ENCODE measurements at regions not wholly inside any gene's neighbourhood (a gene's known extent, or its start where the extent isn't known, plus 50 kb on each side); places are given as distances from the start of the nearest gene placed in this dataset.

DNA sequence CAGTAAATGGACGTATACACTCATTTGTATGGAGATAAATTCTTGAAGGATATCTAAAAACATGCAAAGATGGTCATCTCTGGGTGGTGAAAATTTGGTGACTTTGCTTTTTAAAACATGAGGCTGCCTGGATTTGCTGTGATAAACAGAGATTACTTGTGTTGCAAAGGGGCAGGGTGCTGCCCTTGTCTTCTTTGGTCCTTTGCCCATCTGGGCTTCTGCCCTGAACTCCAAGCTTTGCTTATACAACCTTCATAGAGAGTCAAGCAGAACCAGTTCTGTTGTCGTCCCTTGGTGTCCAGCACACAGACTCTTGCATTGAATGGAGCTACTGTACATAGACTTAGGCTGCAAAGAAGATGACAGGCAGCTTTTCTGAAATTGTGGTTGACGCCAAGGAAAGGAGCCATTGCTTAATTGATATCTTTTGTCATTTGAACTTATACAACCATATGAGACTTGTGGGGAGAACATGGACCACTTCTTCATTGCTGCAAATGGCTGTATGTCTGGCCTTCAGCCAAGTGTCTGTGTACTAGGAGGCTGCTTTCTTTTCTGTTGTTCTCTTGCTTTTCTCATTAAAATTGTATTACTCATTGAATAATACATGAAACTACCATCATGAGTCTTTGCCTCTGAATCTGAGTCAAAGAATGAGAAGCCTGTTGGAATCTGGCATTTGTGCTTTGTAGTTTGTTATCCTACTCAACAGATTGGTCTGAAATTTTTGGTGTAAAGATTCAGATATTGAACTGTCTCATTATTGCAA lies 152.5 kb downstream of the DMRT2 start:
- no TSS peak for BruUV-seq (replicated peaks)

DNA sequence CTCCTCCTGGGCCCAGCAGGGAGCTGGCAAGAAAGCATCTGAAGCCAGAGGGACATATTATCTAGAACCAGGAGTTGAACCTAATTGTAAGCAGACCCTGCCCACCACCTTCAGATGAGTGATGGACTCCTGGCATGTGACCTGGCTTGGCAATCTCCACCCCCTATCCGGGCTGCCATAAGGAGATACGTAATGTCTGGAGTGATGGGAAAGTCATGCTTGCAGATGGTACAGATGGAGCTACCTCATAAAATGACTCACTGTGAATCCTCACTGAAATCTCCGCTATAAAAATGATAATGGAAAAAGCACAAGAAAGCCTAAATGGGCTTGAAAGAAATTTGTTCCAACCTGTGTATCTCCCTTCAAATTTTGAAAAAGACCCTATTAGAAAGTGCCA lies 157.5 kb downstream of the DMRT2 start:
- CTCF ChIA-PET, result interaction anchor here (0.6 kb wide), 1 partner anchor 129 kb away, joined by 3 read pairs; no protein-coding TSS in a partner anchor
- POLR2A ChIA-PET (ENCODE audit: unreplicated experiment), result no interaction called here
- no peaks in the 10 kb centered on the region for H3K36me3 ChIP-seq (ENCODE audit: low read depth, low read length)
- H3K9ac ChIP-seq (ENCODE audit: low read length), result peak overlapping the region; percentile 57; the same call in 1 of the 2 replicates
- TF ChIP-seq, protein P1, sequence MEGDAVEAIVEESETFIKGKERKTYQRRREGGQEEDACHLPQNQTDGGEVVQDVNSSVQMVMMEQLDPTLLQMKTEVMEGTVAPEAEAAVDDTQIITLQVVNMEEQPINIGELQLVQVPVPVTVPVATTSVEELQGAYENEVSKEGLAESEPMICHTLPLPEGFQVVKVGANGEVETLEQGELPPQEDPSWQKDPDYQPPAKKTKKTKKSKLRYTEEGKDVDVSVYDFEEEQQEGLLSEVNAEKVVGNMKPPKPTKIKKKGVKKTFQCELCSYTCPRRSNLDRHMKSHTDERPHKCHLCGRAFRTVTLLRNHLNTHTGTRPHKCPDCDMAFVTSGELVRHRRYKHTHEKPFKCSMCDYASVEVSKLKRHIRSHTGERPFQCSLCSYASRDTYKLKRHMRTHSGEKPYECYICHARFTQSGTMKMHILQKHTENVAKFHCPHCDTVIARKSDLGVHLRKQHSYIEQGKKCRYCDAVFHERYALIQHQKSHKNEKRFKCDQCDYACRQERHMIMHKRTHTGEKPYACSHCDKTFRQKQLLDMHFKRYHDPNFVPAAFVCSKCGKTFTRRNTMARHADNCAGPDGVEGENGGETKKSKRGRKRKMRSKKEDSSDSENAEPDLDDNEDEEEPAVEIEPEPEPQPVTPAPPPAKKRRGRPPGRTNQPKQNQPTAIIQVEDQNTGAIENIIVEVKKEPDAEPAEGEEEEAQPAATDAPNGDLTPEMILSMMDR (conservative IDR thresholded peaks at IDR 0.05; ENCODE audit: low read depth, low read length), result no peak
- TF ChIP-seq EZH2 (IDR thresholded peaks at IDR 0.05; ENCODE audit: low read length, unreplicated experiment), result no peak
- no peak for TF ChIP-seq EZH2phosphoT487 (IDR thresholded peaks at IDR 0.05; ENCODE audit: borderline replicate concordance, low read length)
- no peaks in the 10 kb centered on the region for H3K9me3 ChIP-seq (ENCODE audit: low read length)
- no peaks in the 10 kb centered on the region for H3K79me2 ChIP-seq (ENCODE audit: low read length)
- intact Hi-C loops (cut with micrococcal nuclease), result loop anchor here (5.0 kb wide), 1 partner anchor 85 kb away; no protein-coding TSS in a partner anchor
- H4K20me1 ChIP-seq (ENCODE audit: low read length), result no peaks in the 10 kb centered on the region
- peak; percentile 85 for ATAC-seq
- H3K4me3 ChIP-seq (ENCODE audit: low read length), result no peak overlapping the region
- peaks cover 15% of the 10 kb centered on the region for H3K4me1 ChIP-seq (ENCODE audit: insufficient read depth, low read length)
- H3F3A ChIP-seq (ENCODE audit: low read length, unreplicated experiment), result no peaks in the 10 kb centered on the region
- no TSS peak for BruUV-seq (replicated peaks)
- H3K27ac ChIP-seq (ENCODE audit: low read length), result peak overlapping the region; percentile 89
- H2AFZ ChIP-seq (ENCODE audit: low read length), result no peak overlapping the region
- no peaks in the 10 kb centered on the region for H3K9me2 ChIP-seq (replicated peaks; ENCODE audit: low read length)
- DNase-seq, result peak; percentile 59
- peak overlapping the region; percentile 61 for H3K4me2 ChIP-seq (ENCODE audit: low read length)
- H3K27me3 ChIP-seq (ENCODE audit: low read length), result no peaks in the 10 kb centered on the region

More for the DNA sequence above, 152.5 kb downstream of the DMRT2 start:
- H3K9ac ChIP-seq (ENCODE audit: low read length), result no peak overlapping the region
- ChIA-PET CTCF (no interaction called here), POLR2A (ENCODE audit: unreplicated experiment) (no interaction called here)
- H3K9me3 ChIP-seq (ENCODE audit: low read length), result no peaks in the 10 kb centered on the region
- H4K20me1 ChIP-seq (ENCODE audit: low read length), result no peaks in the 10 kb centered on the region
- H2AFZ ChIP-seq (ENCODE audit: low read length), result no peak overlapping the region
- H3K36me3 ChIP-seq (ENCODE audit: low read depth, low read length), result no peaks in the 10 kb centered on the region
- H3K9me2 ChIP-seq (replicated peaks; ENCODE audit: low read length), result no peaks in the 10 kb centered on the region
- no peak for TF ChIP-seq EZH2phosphoT487 (IDR thresholded peaks at IDR 0.05; ENCODE audit: borderline replicate concordance, low read length)
- no peak for TF ChIP-seq EZH2 (IDR thresholded peaks at IDR 0.05; ENCODE audit: low read length, unreplicated experiment)
- TF ChIP-seq, protein P1 (conservative IDR thresholded peaks at IDR 0.05; ENCODE audit: low read depth, low read length), result no peak
- no peak overlapping the region for H3K4me2 ChIP-seq (ENCODE audit: low read length)
- no peaks in the 10 kb centered on the region for H3K79me2 ChIP-seq (ENCODE audit: low read length)
- intact Hi-C loops (cut with micrococcal nuclease), result no loop called here
- no peaks in the 10 kb centered on the region for H3F3A ChIP-seq (ENCODE audit: low read length, unreplicated experiment)
- no peak for DNase-seq
- H3K4me1 ChIP-seq (ENCODE audit: insufficient read depth, low read length), result peaks cover 14% of the 10 kb centered on the region
- H3K27me3 ChIP-seq (ENCODE audit: low read length), result no peaks in the 10 kb centered on the region
- H3K4me3 ChIP-seq (ENCODE audit: low read length), result no peak overlapping the region
- no peak overlapping the region for H3K27ac ChIP-seq (ENCODE audit: low read length)
- no peak for ATAC-seq

DNA sequence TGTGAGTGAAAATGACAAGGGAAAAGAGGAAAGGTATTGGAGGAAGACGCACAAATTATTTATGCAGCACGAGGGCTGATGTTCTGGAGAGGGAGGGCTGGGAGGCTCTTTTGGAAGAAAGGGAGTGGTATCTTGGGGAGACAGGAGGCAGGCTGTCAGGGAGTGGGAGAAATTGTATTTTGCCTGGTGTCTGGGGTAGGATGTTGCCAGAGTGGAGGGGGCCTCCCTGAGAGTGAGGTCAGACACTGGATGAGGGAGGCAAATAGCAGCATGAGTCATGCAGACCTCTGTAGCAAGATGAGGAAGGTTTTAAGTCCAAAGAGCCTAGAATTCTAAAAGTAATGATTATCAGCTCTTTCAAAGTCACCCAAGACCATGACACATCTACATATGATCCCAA lies 158.0 kb downstream of the DMRT2 start:
- Histone ChIP-seq H2AFZ (ENCODE audit: low read length) (no peak overlapping the region), H3K79me2 (ENCODE audit: low read length) (no peaks in the 10 kb centered on the region), H3K4me2 (ENCODE audit: low read length) (peak overlapping the region; percentile 61), H3K36me3 (ENCODE audit: low read depth, low read length) (no peaks in the 10 kb centered on the region), H3K9ac (ENCODE audit: low read length) (peak overlapping the region; percentile 57; the same call in 1 of the 2 replicates), H3K9me2 (replicated peaks; ENCODE audit: low read length) (no peaks in the 10 kb centered on the region), H4K20me1 (ENCODE audit: low read length) (no peaks in the 10 kb centered on the region), H3K27me3 (ENCODE audit: low read length) (no peaks in the 10 kb centered on the region), H3K4me1 (ENCODE audit: insufficient read depth, low read length) (peaks cover 15% of the 10 kb centered on the region), H3K27ac (ENCODE audit: low read length) (peak overlapping the region; percentile 89), H3K4me3 (ENCODE audit: low read length) (no peak overlapping the region), H3K9me3 (ENCODE audit: low read length) (no peaks in the 10 kb centered on the region), H3F3A (ENCODE audit: low read length, unreplicated experiment) (no peaks in the 10 kb centered on the region)
- no TSS peak for BruUV-seq (replicated peaks)
- peak; percentile 75 for ATAC-seq
- DNase-seq, result peak; percentile 38
- ChIA-PET CTCF (interaction anchor here (0.6 kb wide), 1 partner anchor 129 kb away, joined by 3 read pairs; no protein-coding TSS in a partner anchor), POLR2A (ENCODE audit: unreplicated experiment) (no interaction called here)
- intact Hi-C loops (cut with micrococcal nuclease), result loop anchor here (5.0 kb wide), 1 partner anchor 84 kb away; no protein-coding TSS in a partner anchor
- TF ChIP-seq EZH2 (IDR thresholded peaks at IDR 0.05; ENCODE audit: low read length, unreplicated experiment) (no peak), EZH2phosphoT487 (IDR thresholded peaks at IDR 0.05; ENCODE audit: borderline replicate concordance, low read length) (no peak)
- TF ChIP-seq, protein P1 (conservative IDR thresholded peaks at IDR 0.05; ENCODE audit: low read depth, low read length), result no peak
